K562 (cell line): ENCODE measurements at regions not wholly inside any gene's neighbourhood (a gene's known extent, or its start where the extent isn't known, plus 50 kb on each side); places are given as distances from the start of the nearest gene placed in this dataset.

Experiments
- ATAC-seq: fragments of 200-7000 bp; cut with Tn5 transposase; 3 replicates; pipeline ENCODE4 v1.9.1; 2020; ENCODE audit warnings: moderate library complexity
- BruUV-seq: library from RNA; stranded (reverse); fragments of 400-500 nt; replicated peaks from 2 replicates; lab custom pipeline; 2021; lab: Mats Ljungman, UMichigan
- CTCF ChIA-PET: fragments of 300-600 bp; formaldehyde crosslinking; extraction: SDS; loops from one replicate; lab custom pipeline; 2021; ENCODE audit warnings: low intra/inter-chr PET ratio; lab: Yijun Ruan, JAX
- POLR2A ChIA-PET: fragments of 300-600, 350-650 bp; sonication (Branson Sonifier 250); formaldehyde crosslinking; extraction: SDS; loops from one replicate; lab custom pipeline; 2021; ENCODE audit warnings: antibody characterized with exemption, inconsistent platforms; lab: Yijun Ruan, JAX
- DNase-seq, 4 experiments: peaks; one replicate each; pipeline versions ENCODE4 v3.0.0 to v3.0.0-alpha.2; 2011 to 2018; ENCODE audit warnings: low spot score in 3 of 4, mixed read lengths in 3 of 4; ENCODE audit errors: extremely low read depth in 1 of 4
- FAIRE-seq: peaks from 2 replicates; lab custom pipeline; 2011; peaks lifted over from hg19 to GRCh38; lab: Jason Lieb, UNC
- H2AFZ ChIP-seq: 2 replicates; pipeline ENCODE4 v1.6.0; 2011; ENCODE audit warnings: low read depth, low read length, control low read depth, inconsistent platforms
- H3K27ac ChIP-seq: fragments of 200-600 bp; 3 replicates; pipeline ENCODE4 v1.8.0; 2011; ENCODE audit warnings: low read depth, mild to moderate bottlenecking, control low read depth, inconsistent platforms, low read length, moderate library complexity, mixed read lengths; ENCODE audit errors: extremely low read depth
- H3K27me3 ChIP-seq, 2 experiments: fragments of 300-600 bp in 1 of 2; 2 replicates in 1 of 2; 3 replicates in 1 of 2; pipeline versions ENCODE4 v1.6.0 to v1.8.0; 2011; ENCODE audit warnings: inconsistent platforms in 2 of 2, low read length in 2 of 2, mild to moderate bottlenecking in 1 of 2, mixed read lengths in 1 of 2, moderate library complexity in 1 of 2; ENCODE audit not compliant: control insufficient read depth in 2 of 2, insufficient read depth in 2 of 2
- H3K36me3 ChIP-seq: fragments of 300-600 bp; 3 replicates; pipeline ENCODE4 v1.8.0; 2011; ENCODE audit warnings: mild to moderate bottlenecking, low read length, inconsistent platforms; ENCODE audit not compliant: control insufficient read depth, insufficient read depth
- H3K4me1 ChIP-seq, 2 experiments: fragments of 200-600 bp in 1 of 2; replicated peaks in 1 of 2; 2 replicates in 1 of 2; 3 replicates in 1 of 2; pipeline versions ENCODE4 v1.5.1 to v1.8.0; 2011; ENCODE audit warnings: inconsistent platforms in 2 of 2, low read length in 2 of 2, mild to moderate bottlenecking in 1 of 2, mixed read lengths in 1 of 2, moderate library complexity in 1 of 2; ENCODE audit not compliant: control insufficient read depth in 2 of 2, insufficient read depth in 2 of 2
- H3K4me2 ChIP-seq: 2 replicates; pipeline ENCODE4 v1.6.1; 2011; ENCODE audit warnings: low read length, control low read depth, inconsistent platforms, mixed read lengths; ENCODE audit not compliant: insufficient read depth
- H3K4me3 ChIP-seq: fragments of 200-600 bp; sonication (generic), shearing (Covaris generic); 2 replicates; pipeline ENCODE4 v1.5.1; 2016; ENCODE audit warnings: control low read depth, inconsistent platforms
- H3K79me2 ChIP-seq: fragments of 200-600 bp; 3 replicates; pipeline ENCODE4 v1.8.0; 2011; ENCODE audit warnings: low read length, inconsistent platforms; ENCODE audit not compliant: control insufficient read depth, insufficient read depth
- H3K9ac ChIP-seq, 2 experiments: 2 replicates each; pipeline versions ENCODE4 v1.6.0 to v1.6.1; 2011; ENCODE audit warnings: low read depth in 2 of 2, low read length in 2 of 2, control low read depth in 1 of 2, inconsistent platforms in 1 of 2, mild to moderate bottlenecking in 1 of 2, mixed read lengths in 1 of 2; ENCODE audit not compliant: insufficient read depth in 1 of 2
- H3K9me1 ChIP-seq: one replicate; pipeline ENCODE4 v1.6.0; 2011; ENCODE audit warnings: inconsistent platforms, mild to moderate bottlenecking, low read length, moderate library complexity; ENCODE audit not compliant: control insufficient read depth, insufficient read depth
- H3K9me3 ChIP-seq: replicated peaks from 2 replicates; pipeline ENCODE4 v1.5.1; 2011; ENCODE audit warnings: low read depth, low read length, inconsistent platforms; ENCODE audit not compliant: control insufficient read depth, insufficient read depth
- H4K20me1 ChIP-seq: replicated peaks from 2 replicates; pipeline ENCODE4 v1.6.1; 2011; ENCODE audit warnings: low read length, inconsistent platforms, mixed read lengths; ENCODE audit not compliant: control insufficient read depth, insufficient read depth
- SMAD2 ChIP-seq: fragments of 150-350 bp; IDR thresholded peaks from 2 replicates; pipeline ENCODE4 v1.6.1; 2014; ENCODE audit warnings: low read depth, mild to moderate bottlenecking, low read length
- ZFP1 ChIP-seq: fragments of 450-650 bp; formaldehyde crosslinking; IDR thresholded peaks from 2 replicates; pipeline ENCODE4 v1.4.0; 2020; ENCODE audit warnings: mild to moderate bottlenecking, mixed read lengths
- ZKSCAN8 ChIP-seq: fragments of 200-800 bp; sonication (Bioruptor generic); IDR thresholded peaks from 2 replicates; pipeline ENCODE4 v1.6.1; 2016; ENCODE audit warnings: missing genetic modification characterization, missing compliant biosample characterization
- ZNF766 ChIP-seq: fragments of 200-800 bp; sonication (Bioruptor generic); conservative IDR thresholded peaks from 2 replicates; pipeline ENCODE4 v1.6.1; 2016; ENCODE audit warnings: missing genetic modification characterization, missing compliant biosample characterization
- ZNF780A ChIP-seq: fragments of 250-450 bp; sonication (Bioruptor Pico); IDR thresholded peaks from 2 replicates; pipeline ENCODE4 v1.5.0; 2021; ENCODE audit warnings: mild to moderate bottlenecking
- WGBS: fragments of 100-300 bp; shearing (Covaris generic); methylation state at CpG from one replicate; pipeline ENCODE4 v1.1.6; 2016; ENCODE audit warnings: low coverage, mixed read lengths; ENCODE audit not compliant: insufficient coverage; ENCODE audit errors: missing lambda C conversion rate; 5-methylcytosine and 5-hydroxymethylcytosine counted together
- in situ Hi-C: fragments of 300-500 bp; cut with MboI; formaldehyde crosslinking; loops from 4 replicates; pipeline ENCODE4 v1.15.0; 2018; ENCODE audit warnings: inconsistent platforms, mixed read lengths
- intact Hi-C: fragments of 100-400 bp; cut with micrococcal nuclease; formaldehyde crosslinking; loops from 2 replicates; pipeline ENCODE4 v1.14.2; 2022
- TF ChIP-seq, protein P1 (sequence below): fragments of 250-450 bp; sonication (Bioruptor Pico); IDR thresholded peaks from 2 replicates; pipeline ENCODE4 v1.4.0; 2020; ENCODE audit warnings: mild to moderate bottlenecking, moderate library complexity
- TF ChIP-seq, protein P2 (sequence below): fragments of 250-450 bp; sonication (Bioruptor Pico); IDR thresholded peaks from 2 replicates; pipeline ENCODE4 v1.8.0; 2022; ENCODE audit warnings: inconsistent platforms, mild to moderate bottlenecking, moderate library complexity, borderline replicate concordance
- TF ChIP-seq, protein P3 (sequence below), 2 experiments: fragments of 450-650 bp in 1 of 2; sonication (generic) in 1 of 2; formaldehyde crosslinking in 1 of 2; IDR thresholded peaks; 2 replicates each; pipeline versions ENCODE4 v1.7.1 to v1.9.0; 2016 to 2022; ENCODE audit warnings: inconsistent platforms in 1 of 2, mild to moderate bottlenecking in 1 of 2, missing genetic modification reagents in 1 of 2

DNA sequence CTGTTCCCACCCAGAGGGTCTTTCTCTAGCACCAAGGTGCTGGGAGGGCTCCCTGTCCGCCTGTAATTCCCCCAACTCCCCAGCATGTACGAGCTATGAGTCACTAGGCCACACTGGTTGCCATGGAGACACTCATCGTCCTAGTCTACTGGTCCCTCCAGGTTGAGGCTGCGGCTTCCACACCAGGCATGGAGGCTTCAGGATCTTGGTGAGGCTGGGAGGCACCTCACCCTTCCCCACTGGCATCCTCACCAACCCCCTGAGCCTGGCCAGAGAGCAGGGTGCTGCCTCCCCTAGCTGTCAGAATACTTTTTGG is 75.6 kb upstream of the KAZN start (continued):
- no peak for TF ChIP-seq SMAD2
- TF ChIP-seq, protein P1, sequence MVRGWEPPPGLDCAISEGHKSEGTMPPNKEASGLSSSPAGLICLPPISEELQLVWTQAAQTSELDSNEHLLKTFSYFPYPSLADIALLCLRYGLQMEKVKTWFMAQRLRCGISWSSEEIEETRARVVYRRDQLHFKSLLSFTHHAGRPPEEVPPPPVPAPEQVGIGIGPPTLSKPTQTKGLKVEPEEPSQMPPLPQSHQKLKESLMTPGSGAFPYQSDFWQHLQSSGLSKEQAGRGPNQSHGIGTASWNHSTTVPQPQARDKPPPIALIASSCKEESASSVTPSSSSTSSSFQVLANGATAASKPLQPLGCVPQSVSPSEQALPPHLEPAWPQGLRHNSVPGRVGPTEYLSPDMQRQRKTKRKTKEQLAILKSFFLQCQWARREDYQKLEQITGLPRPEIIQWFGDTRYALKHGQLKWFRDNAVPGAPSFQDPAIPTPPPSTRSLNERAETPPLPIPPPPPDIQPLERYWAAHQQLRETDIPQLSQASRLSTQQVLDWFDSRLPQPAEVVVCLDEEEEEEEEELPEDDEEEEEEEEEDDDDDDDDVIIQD = no peak
- no peak for TF ChIP-seq ZKSCAN8
- TF ChIP-seq ZNF766 = no peak
- TF ChIP-seq ZNF780A (CRISPR knock-in tag) = no peak
- TF ChIP-seq ZFP1 (CRISPR knock-in tag) = no peak
- TF ChIP-seq, protein P2, sequence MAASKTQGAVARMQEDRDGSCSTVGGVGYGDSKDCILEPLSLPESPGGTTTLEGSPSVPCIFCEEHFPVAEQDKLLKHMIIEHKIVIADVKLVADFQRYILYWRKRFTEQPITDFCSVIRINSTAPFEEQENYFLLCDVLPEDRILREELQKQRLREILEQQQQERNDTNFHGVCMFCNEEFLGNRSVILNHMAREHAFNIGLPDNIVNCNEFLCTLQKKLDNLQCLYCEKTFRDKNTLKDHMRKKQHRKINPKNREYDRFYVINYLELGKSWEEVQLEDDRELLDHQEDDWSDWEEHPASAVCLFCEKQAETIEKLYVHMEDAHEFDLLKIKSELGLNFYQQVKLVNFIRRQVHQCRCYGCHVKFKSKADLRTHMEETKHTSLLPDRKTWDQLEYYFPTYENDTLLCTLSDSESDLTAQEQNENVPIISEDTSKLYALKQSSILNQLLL (CRISPR knock-in tag) = no peak

DNA sequence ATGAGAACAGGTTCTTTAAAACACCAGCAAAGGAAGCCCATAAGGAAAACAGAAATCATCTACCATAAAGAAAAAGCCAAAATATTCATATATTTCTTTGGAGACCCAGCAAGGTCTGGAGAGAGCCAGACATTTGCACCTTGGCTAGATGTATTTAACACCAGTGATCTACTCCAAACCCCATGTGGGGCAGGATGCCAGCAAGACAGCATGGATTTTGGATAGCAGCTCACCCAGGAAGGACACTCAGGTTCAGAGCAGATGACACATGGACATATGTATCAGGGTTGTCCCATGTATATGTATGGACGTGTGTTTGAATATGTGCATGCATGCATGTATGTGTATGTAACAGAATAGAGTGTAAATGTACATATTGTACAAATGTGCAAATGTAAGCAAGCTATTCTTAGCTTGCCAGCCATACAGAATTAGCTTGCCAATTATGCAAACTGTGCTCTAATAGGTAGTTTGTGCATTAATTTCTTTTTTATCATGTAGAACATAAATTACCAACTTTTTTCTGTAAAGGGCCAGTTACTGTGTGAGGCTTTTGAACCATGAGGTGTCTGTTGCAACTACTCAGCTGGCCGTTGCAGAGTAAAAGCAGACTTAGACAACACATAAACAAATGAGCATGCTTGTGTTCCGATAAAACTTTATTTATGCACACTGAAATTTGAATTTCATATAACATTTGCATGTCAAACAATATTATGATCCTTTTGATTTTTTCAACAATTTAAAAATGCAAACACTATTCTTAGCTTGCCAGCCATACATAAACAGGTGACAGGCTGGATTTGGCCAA is 73.5 kb upstream of the KAZN start:
- Histone ChIP-seq H4K20me1 (no peaks in the 10 kb centered on the region), H2AFZ (no peak overlapping the region), H3K9me1 (no peaks in the 10 kb centered on the region), H3K27me3 (peaks cover 0 to 11% of the 10 kb centered on the region in 2 experiments; a peak in 2 of 5 replicates), H3K27ac (no peak overlapping the region), H3K9me3 (no peaks in the 10 kb centered on the region), H3K4me2 (no peak overlapping the region), H3K4me1 (peaks cover 0 to 5% of the 10 kb centered on the region in 2 experiments; a peak in 2 of 5 replicates), H3K36me3 (no peaks in the 10 kb centered on the region), H3K79me2 (no peaks in the 10 kb centered on the region), H3K4me3 (no peak overlapping the region), H3K9ac (no peak overlapping the region)
- CTCF ChIA-PET = no interaction called here
- 13% methylated on average over 3 of the region's 3 CpGs for WGBS
- POLR2A ChIA-PET = interaction anchor here (0.6 kb wide), 1 partner anchor 14 kb away, joined by 4 read pairs; no protein-coding TSS in a partner anchor
- intact Hi-C loops = no loop called here
- ATAC-seq (no peak), DNase-seq (no peak), FAIRE-seq (no peak)
- no TSS peak for BruUV-seq
- in situ Hi-C loops = no loop called here
- TF ChIP-seq, protein P3, sequence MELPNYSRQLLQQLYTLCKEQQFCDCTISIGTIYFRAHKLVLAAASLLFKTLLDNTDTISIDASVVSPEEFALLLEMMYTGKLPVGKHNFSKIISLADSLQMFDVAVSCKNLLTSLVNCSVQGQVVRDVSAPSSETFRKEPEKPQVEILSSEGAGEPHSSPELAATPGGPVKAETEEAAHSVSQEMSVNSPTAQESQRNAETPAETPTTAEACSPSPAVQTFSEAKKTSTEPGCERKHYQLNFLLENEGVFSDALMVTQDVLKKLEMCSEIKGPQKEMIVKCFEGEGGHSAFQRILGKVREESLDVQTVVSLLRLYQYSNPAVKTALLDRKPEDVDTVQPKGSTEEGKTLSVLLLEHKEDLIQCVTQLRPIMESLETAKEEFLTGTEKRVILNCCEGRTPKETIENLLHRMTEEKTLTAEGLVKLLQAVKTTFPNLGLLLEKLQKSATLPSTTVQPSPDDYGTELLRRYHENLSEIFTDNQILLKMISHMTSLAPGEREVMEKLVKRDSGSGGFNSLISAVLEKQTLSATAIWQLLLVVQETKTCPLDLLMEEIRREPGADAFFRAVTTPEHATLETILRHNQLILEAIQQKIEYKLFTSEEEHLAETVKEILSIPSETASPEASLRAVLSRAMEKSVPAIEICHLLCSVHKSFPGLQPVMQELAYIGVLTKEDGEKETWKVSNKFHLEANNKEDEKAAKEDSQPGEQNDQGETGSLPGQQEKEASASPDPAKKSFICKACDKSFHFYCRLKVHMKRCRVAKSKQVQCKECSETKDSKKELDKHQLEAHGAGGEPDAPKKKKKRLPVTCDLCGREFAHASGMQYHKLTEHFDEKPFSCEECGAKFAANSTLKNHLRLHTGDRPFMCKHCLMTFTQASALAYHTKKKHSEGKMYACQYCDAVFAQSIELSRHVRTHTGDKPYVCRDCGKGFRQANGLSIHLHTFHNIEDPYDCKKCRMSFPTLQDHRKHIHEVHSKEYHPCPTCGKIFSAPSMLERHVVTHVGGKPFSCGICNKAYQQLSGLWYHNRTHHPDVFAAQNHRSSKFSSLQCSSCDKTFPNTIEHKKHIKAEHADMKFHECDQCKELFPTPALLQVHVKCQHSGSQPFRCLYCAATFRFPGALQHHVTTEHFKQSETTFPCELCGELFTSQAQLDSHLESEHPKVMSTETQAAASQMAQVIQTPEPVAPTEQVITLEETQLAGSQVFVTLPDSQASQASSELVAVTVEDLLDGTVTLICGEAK (IDR thresholded peaks at IDR 0.05) = peak; percentile 69
- TF ChIP-seq, protein P3 (CRISPR knock-in tag; IDR thresholded peaks at IDR 0.05) = peak; percentile 52; the same call in 1 of the 2 replicates
